ENCODE measurements at regions not wholly inside any gene's neighbourhood (a gene's known extent, or its start where the extent isn't known, plus 50 kb on each side); places are given as distances from the start of the nearest gene placed in this dataset.
A peak's percentile ranks its signal among the peaks of the same experiment; 100 is the strongest.

GRCh38 chr12:28930704-28931103 lies 218.4 kb upstream of the FAR2 start:
- H3K4me3 ChIP-seq (ENCODE audit: low read depth, low read length), result no peak overlapping the region
- no peak for TF ChIP-seq CTCF (IDR thresholded peaks at IDR 0.05; ENCODE audit: insufficient read depth, low read length)
- no peak for DNase-seq (ENCODE audit: low read depth)

- H3K4me3 ChIP-seq (ENCODE audit: low read depth, low read length), result no peak overlapping the region
- TF ChIP-seq CTCF (IDR thresholded peaks at IDR 0.05; ENCODE audit: insufficient read depth, low read length), result no peak
- DNase-seq (ENCODE audit: low read depth), result no peak
Observed at GRCh38 chr12:28933176-28933575, 215.9 kb upstream of the FAR2 start.

- TF ChIP-seq CTCF (IDR thresholded peaks at IDR 0.05; ENCODE audit: insufficient read depth, low read length), result no peak
- H3K4me3 ChIP-seq (ENCODE audit: low read depth, low read length), result no peak overlapping the region
- DNase-seq (ENCODE audit: low read depth), result peak; percentile 56
Observed at GRCh38 chr12:28933864-28934527, 215.1 kb upstream of the FAR2 start.

- no peak overlapping the region for H3K4me3 ChIP-seq (ENCODE audit: low read depth, low read length)
- DNase-seq (ENCODE audit: low read depth), result no peak
- no peak for TF ChIP-seq CTCF (IDR thresholded peaks at IDR 0.05; ENCODE audit: insufficient read depth, low read length)
Observed at GRCh38 chr12:28936221-28936620, 212.9 kb upstream of the FAR2 start.

- TF ChIP-seq CTCF (IDR thresholded peaks at IDR 0.05; ENCODE audit: insufficient read depth, low read length), result no peak
- DNase-seq (ENCODE audit: low read depth), result no peak
- no peak overlapping the region for H3K4me3 ChIP-seq (ENCODE audit: low read depth, low read length)
Observed at GRCh38 chr12:28936711-28937110, 212.4 kb upstream of the FAR2 start.

GRCh38 chr12:28937196-28937595 lies 211.9 kb upstream of the FAR2 start:
- no peak overlapping the region for H3K4me3 ChIP-seq (ENCODE audit: low read depth, low read length)
- no peak for TF ChIP-seq CTCF (IDR thresholded peaks at IDR 0.05; ENCODE audit: insufficient read depth, low read length)
- peak; percentile 43 for DNase-seq (ENCODE audit: low read depth)

GRCh38 chr12:28938056-28938455 lies 211.0 kb upstream of the FAR2 start:
- no peak for TF ChIP-seq CTCF (IDR thresholded peaks at IDR 0.05; ENCODE audit: insufficient read depth, low read length)
- DNase-seq (ENCODE audit: low read depth), result no peak
- no peak overlapping the region for H3K4me3 ChIP-seq (ENCODE audit: low read depth, low read length)
